Mesodermal cell (in vitro differentiated cells): ENCODE measurements at regions not wholly inside any gene's neighbourhood (a gene's known extent, or its start where the extent isn't known, plus 50 kb on each side); places are given as distances from the start of the nearest gene placed in this dataset.

Source experiments
- H3K27ac ChIP-seq: 2 replicates; pipeline ENCODE4 v1.7.0; 2013; ENCODE audit warnings: mild to moderate bottlenecking, low read depth, low read length, moderate library complexity; ENCODE audit not compliant: severe bottlenecking
- H3K36me3 ChIP-seq: 2 replicates; pipeline ENCODE4 v1.7.1; 2013; ENCODE audit warnings: mild to moderate bottlenecking, low read length, moderate library complexity; ENCODE audit not compliant: control insufficient read depth, insufficient read depth
- H3K4me1 ChIP-seq: one replicate; pipeline ENCODE4 v1.7.1; 2013; ENCODE audit warnings: mild to moderate bottlenecking, low read length; ENCODE audit not compliant: insufficient read depth, control insufficient read depth, poor library complexity, severe bottlenecking
- H3K4me3 ChIP-seq: 2 replicates; pipeline ENCODE4 v1.7.0; 2013; ENCODE audit warnings: low read length, control low read depth, mild to moderate bottlenecking; ENCODE audit not compliant: insufficient read depth, poor library complexity, severe bottlenecking; ENCODE audit errors: extremely low read depth
- H3K9me3 ChIP-seq: 2 replicates; pipeline ENCODE4 v1.7.1; 2013; ENCODE audit warnings: mild to moderate bottlenecking, low read length, moderate library complexity; ENCODE audit not compliant: control insufficient read depth
- WGBS, 2 experiments: methylation state at CpG; one replicate each; pipeline ENCODE4 v1.1.5; 2013; ENCODE audit warnings: missing lambda C conversion rate in 2 of 2; ENCODE audit not compliant: insufficient coverage in 2 of 2; 5-methylcytosine and 5-hydroxymethylcytosine counted together

- Histone ChIP-seq H3K36me3 (no peaks in the 10 kb centered on the region), H3K4me3 (no peak overlapping the region), H3K27ac (no peak overlapping the region), H3K9me3 (no peaks in the 10 kb centered on the region), H3K4me1 (no peaks in the 10 kb centered on the region)
- 100% methylated on average over 1 of the region's 1 CpG; no CpG with 5 or more reads in 1 of the 2 experiments for WGBS, 2 experiments
Observed at GRCh38 chr9:107922260-107922659, 432.7 kb upstream of the KLF4 start.

GRCh38 chr9:107919263-107919662, 429.7 kb upstream of the KLF4 start:
- no peaks in the 10 kb centered on the region for H3K9me3 ChIP-seq
- H3K36me3 ChIP-seq: no peaks in the 10 kb centered on the region
- no peaks in the 10 kb centered on the region for H3K4me1 ChIP-seq
- no peak overlapping the region for H3K4me3 ChIP-seq
- H3K27ac ChIP-seq: no peak overlapping the region
- WGBS, 2 experiments: 93 to 95% methylated on average over 5 of the region's 6 CpGs

GRCh38 chr9:107918749-107919148, 429.2 kb upstream of the KLF4 start:
- WGBS, 2 experiments: 93 to 95% methylated on average over 8 of the region's 11 CpGs
- no peaks in the 10 kb centered on the region for H3K4me1 ChIP-seq
- no peak overlapping the region for H3K4me3 ChIP-seq
- H3K9me3 ChIP-seq: no peaks in the 10 kb centered on the region
- no peaks in the 10 kb centered on the region for H3K36me3 ChIP-seq
- H3K27ac ChIP-seq: no peak overlapping the region

GRCh38 chr9:107914151-107914550, 424.6 kb upstream of the KLF4 start:
- Histone ChIP-seq H3K4me3 (no peak overlapping the region), H3K9me3 (no peaks in the 10 kb centered on the region), H3K27ac (no peak overlapping the region), H3K36me3 (no peaks in the 10 kb centered on the region), H3K4me1 (no peaks in the 10 kb centered on the region)
- WGBS, 2 experiments: no CpG with 5 or more reads among the region's 1 CpG

GRCh38 chr9:107907715-107908114, 418.1 kb upstream of the KLF4 start:
- Histone ChIP-seq H3K36me3 (no peaks in the 10 kb centered on the region), H3K4me3 (no peak overlapping the region), H3K9me3 (no peaks in the 10 kb centered on the region), H3K27ac (no peak overlapping the region), H3K4me1 (no peaks in the 10 kb centered on the region)
- 90 to 91% methylated on average over 1 of the region's 1 CpG for WGBS, 2 experiments

- no peak overlapping the region for H3K4me3 ChIP-seq
- H3K4me1 ChIP-seq: no peaks in the 10 kb centered on the region
- H3K36me3 ChIP-seq: no peaks in the 10 kb centered on the region
- WGBS, 2 experiments: 83 to 100% methylated on average over 1 to 3 of the region's 3 CpGs
- no peaks in the 10 kb centered on the region for H3K9me3 ChIP-seq
- no peak overlapping the region for H3K27ac ChIP-seq
Observed at GRCh38 chr9:107907255-107907654, 417.7 kb upstream of the KLF4 start.

- no CpG with 5 or more reads among the region's 1 CpG for WGBS, 2 experiments
- Histone ChIP-seq H3K27ac (no peak overlapping the region), H3K36me3 (no peaks in the 10 kb centered on the region), H3K4me3 (no peak overlapping the region), H3K9me3 (no peaks in the 10 kb centered on the region), H3K4me1 (no peaks in the 10 kb centered on the region)
Observed at GRCh38 chr9:107906074-107906473, 416.5 kb upstream of the KLF4 start.

GRCh38 chr9:107905308-107906020, 415.9 kb upstream of the KLF4 start:
- WGBS, 2 experiments: 88 to 93% methylated on average over 1 to 2 of the region's 2 CpGs
- no peaks in the 10 kb centered on the region for H3K36me3 ChIP-seq
- no peak overlapping the region for H3K4me3 ChIP-seq
- no peaks in the 10 kb centered on the region for H3K9me3 ChIP-seq
- no peak overlapping the region for H3K27ac ChIP-seq
- no peaks in the 10 kb centered on the region for H3K4me1 ChIP-seq

GRCh38 chr9:107899961-107900330, 410.4 kb upstream of the KLF4 start:
- Histone ChIP-seq H3K9me3 (no peaks in the 10 kb centered on the region), H3K4me1 (no peaks in the 10 kb centered on the region), H3K36me3 (no peaks in the 10 kb centered on the region), H3K4me3 (no peak overlapping the region), H3K27ac (no peak overlapping the region)
- no CpG with 5 or more reads among the region's 1 CpG for WGBS, 2 experiments

- H3K27ac ChIP-seq: no peak overlapping the region
- H3K4me3 ChIP-seq: no peak overlapping the region
- H3K4me1 ChIP-seq: no peaks in the 10 kb centered on the region
- 71 to 88% methylated on average over 1 of the region's 2 CpGs for WGBS, 2 experiments
- H3K36me3 ChIP-seq: no peaks in the 10 kb centered on the region
- H3K9me3 ChIP-seq: no peaks in the 10 kb centered on the region
Observed at GRCh38 chr9:107898761-107899160, 409.2 kb upstream of the KLF4 start.

- H3K4me1 ChIP-seq: no peaks in the 10 kb centered on the region
- no peak overlapping the region for H3K4me3 ChIP-seq
- WGBS, 2 experiments: 71 to 86% methylated on average over 1 of the region's 1 CpG
- H3K9me3 ChIP-seq: no peaks in the 10 kb centered on the region
- no peak overlapping the region for H3K27ac ChIP-seq
- H3K36me3 ChIP-seq: no peaks in the 10 kb centered on the region
Observed at GRCh38 chr9:107896544-107896943, 407.0 kb upstream of the KLF4 start.
